GM21423 (cell line): ENCODE measurements at regions not wholly inside any gene's neighbourhood (a gene's known extent, or its start where the extent isn't known, plus 50 kb on each side); places are given as distances from the start of the nearest gene placed in this dataset.

Experiments used
- ATAC-seq: cut with Tn5 transposase; IDR thresholded peaks from one replicate; pipeline ENCODE4 v1.9.1; 2021; ENCODE audit warnings: mild to moderate bottlenecking, moderate library complexity; ENCODE audit not compliant: unreplicated experiment

- ATAC-seq: no peak
Measured at GRCh38 chr13:79090552-79091124, 315.4 kb downstream of the RBM26 start.

DNA sequence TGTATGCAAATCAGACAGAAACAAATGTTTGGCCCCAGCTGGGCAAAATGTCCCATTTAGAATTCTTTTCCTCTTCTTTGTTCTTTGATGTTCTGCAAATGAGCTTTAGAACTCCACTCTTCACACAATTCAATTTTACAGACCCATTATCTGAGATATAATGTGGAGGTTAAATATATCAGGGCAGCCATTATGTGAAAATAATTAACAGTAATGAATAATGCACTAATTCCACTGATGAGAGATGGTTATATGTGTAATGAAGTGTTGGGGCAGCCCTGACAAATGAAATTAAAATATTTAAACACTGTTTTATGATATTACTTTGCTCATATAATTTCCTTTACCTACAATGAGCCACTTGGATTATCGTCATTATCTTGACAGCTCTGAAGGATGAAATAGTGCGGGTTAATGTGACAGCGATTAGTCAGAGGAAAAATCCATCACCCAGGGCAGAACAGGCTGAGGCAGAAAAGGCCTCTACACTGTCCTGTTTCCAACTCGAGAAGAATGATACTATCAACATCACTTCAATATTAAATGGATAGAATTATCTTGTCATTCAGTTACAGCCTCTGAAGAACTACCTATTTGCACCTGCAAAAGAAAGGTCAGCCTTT, 321.1 kb downstream of the RBM26 start:
- no peak for ATAC-seq

DNA sequence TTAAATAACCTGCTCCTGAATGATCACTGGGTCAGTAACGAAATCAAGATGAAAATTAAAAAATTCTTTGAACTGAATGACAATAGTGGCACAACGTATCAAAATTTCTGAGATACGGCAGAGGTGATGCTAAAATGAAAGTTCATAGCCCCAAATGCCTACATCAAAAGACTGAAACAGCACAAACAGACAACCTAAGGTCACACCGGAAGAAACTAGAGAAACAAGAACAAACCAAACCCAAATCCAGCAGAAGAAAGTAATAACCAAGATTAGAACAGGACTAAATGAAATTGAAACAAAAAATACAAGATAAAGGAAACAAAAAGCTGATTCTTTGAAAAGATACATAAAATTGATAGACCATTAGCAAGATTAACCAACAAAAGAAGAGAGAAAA, 324.1 kb downstream of the RBM26 start:
- no peak for ATAC-seq

GRCh38 chr13:79079351-79079839, 326.7 kb downstream of the RBM26 start:
- ATAC-seq: no peak

GRCh38 chr13:79075703-79076102, 330.4 kb downstream of the RBM26 start:
- no peak for ATAC-seq

GRCh38 chr13:79070343-79070974, 335.6 kb downstream of the RBM26 start:
- no peak for ATAC-seq

GRCh38 chr13:79062291-79062690, 343.8 kb downstream of the RBM26 start:
- ATAC-seq: no peak

DNA sequence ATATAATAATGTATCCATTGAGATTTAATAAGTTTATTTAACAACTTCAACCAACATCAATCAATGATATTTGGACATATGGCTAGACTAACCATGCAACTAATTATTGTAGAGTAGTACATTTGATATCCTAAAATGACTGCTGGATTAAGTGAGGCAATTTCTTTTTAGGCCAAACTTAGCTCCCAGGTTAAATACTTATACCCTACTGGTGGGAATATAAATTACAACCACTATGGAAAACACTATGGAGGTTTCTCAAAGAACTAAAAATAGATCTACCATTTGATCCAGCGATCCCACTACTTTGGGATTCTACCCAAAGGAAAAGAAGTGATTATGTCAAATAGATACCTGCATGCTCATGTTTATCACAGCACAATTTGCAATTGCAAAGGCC, 345.8 kb downstream of the RBM26 start:
- no peak for ATAC-seq

DNA sequence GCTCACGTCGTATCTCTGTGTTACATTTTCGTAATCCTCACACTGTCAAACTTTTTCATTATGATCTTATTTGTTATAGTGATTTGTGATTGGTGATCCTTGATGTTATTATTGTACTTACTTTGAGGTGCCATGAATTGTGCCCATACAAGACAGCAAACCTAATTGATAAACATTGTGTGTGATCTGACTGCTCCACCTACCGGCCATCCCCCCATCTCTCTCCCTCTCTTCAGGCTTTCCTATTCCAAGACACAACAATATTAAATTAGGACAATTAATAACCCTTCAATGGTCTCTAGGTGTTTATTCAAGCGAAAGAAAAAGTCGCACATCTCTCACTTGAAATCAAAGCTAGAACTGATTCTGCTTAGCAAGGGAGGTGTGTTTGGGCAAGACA, 349.3 kb downstream of the RBM26 start:
- ATAC-seq: no peak

- ATAC-seq: no peak
Measured at GRCh38 chr13:79051472-79051871, 354.6 kb downstream of the RBM26 start.

- no peak for ATAC-seq
Measured at GRCh38 chr13:79044415-79044814, 361.6 kb downstream of the RBM26 start.

DNA sequence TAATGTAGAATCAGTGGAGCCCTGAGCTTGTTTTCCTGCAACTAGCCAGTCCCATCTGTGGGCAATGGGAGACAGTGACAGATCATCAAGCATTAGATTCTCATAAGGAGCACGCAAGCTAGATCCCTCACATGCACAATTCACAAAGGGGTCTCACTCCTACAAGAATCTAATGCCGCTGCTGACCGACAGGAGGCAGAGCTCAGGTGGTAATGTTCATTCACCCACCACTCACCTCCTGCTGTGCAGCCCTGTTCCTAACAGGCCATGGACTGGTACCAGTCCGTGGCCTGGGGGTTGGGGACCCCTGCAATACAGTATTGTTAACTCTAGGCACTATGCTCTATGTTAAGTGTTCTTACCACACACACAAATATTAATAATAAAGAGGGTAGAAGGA, 362.8 kb downstream of the RBM26 start:
- no peak for ATAC-seq

DNA sequence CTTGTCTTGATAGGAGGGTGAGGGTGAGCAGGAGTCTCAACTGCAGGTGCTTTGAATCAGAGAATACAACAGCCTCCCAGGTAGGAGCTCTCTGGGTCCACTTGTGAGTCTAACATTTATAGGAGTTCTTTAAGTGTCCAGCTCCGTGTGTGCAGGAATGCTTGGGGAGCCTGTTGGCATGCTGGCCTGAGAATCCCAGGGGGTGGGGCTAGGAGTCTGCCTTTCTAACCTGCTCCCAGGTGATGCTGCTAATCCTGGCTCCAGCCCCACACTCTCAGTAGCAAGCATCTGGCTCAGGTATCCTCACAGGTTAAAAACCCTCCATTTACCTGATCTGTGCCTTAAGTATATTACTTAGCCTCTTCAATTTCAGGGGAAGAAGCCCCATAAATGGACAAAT, 368.9 kb downstream of the RBM26 start:
- ATAC-seq: no peak

- no peak for ATAC-seq
Measured at GRCh38 chr13:79034341-79034740, 371.7 kb downstream of the RBM26 start.

GRCh38 chr13:79030513-79030912, 371.6 kb upstream of the OBI1 start:
- ATAC-seq: no peak

- ATAC-seq: no peak
Measured at GRCh38 chr13:79018166-79018565, 359.2 kb upstream of the OBI1 start.

DNA sequence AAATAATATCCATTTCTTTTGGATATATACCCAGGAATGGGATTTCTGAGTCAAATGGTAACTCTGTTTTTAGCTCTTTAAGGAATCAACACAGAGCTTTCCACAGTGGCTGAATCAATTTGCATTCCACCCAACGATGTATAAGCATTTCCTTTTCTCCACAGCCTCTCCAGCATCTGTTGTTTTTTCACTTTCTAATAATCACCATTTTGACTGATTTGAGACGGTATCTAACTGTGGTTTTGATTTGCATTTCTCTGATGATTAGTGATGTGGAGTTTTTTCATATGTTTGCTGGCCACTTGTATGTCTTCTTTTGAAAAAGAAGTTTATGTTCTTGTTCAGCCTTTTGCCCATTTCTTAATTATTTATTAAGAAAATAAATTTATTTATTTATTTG, 352.2 kb upstream of the OBI1 start:
- ATAC-seq: no peak

GRCh38 chr13:79003989-79004898, 345.3 kb upstream of the OBI1 start:
- no peak for ATAC-seq

- no peak for ATAC-seq
Measured at GRCh38 chr13:78999494-78999893, 340.5 kb upstream of the OBI1 start.

- no peak for ATAC-seq
Measured at GRCh38 chr13:78998630-78999315, 339.8 kb upstream of the OBI1 start.
